K562 (cell line): ENCODE measurements at regions not wholly inside any gene's neighbourhood (a gene's known extent, or its start where the extent isn't known, plus 50 kb on each side); places are given as distances from the start of the nearest gene placed in this dataset.

ENCODE experiments used
- ATAC-seq: fragments of 200-7000 bp; cut with Tn5 transposase; 3 replicates; pipeline ENCODE4 v1.9.1; 2020; ENCODE audit warnings: moderate library complexity
- BruUV-seq: library from RNA; stranded (reverse); fragments of 400-500 nt; replicated peaks from 2 replicates; lab custom pipeline; 2021; lab: Mats Ljungman, UMichigan
- CTCF ChIA-PET: fragments of 300-600 bp; formaldehyde crosslinking; extraction: SDS; loops from one replicate; lab custom pipeline; 2021; ENCODE audit warnings: low intra/inter-chr PET ratio; lab: Yijun Ruan, JAX
- POLR2A ChIA-PET: fragments of 300-600, 350-650 bp; sonication (Branson Sonifier 250); formaldehyde crosslinking; extraction: SDS; loops from one replicate; lab custom pipeline; 2021; ENCODE audit warnings: antibody characterized with exemption, inconsistent platforms; lab: Yijun Ruan, JAX
- DNase-seq, 4 experiments: peaks; one replicate each; pipeline versions ENCODE4 v3.0.0 to v3.0.0-alpha.2; 2011 to 2018; ENCODE audit warnings: low spot score in 3 of 4, mixed read lengths in 3 of 4; ENCODE audit errors: extremely low read depth in 1 of 4
- FAIRE-seq: peaks from 2 replicates; lab custom pipeline; 2011; peaks lifted over from hg19 to GRCh38; lab: Jason Lieb, UNC
- H2AFZ ChIP-seq: 2 replicates; pipeline ENCODE4 v1.6.0; 2011; ENCODE audit warnings: low read depth, low read length, control low read depth, inconsistent platforms
- H3K27ac ChIP-seq: fragments of 200-600 bp; 3 replicates; pipeline ENCODE4 v1.8.0; 2011; ENCODE audit warnings: low read depth, mild to moderate bottlenecking, control low read depth, inconsistent platforms, low read length, moderate library complexity, mixed read lengths; ENCODE audit errors: extremely low read depth
- H3K27me3 ChIP-seq, 2 experiments: fragments of 300-600 bp in 1 of 2; 2 replicates in 1 of 2; 3 replicates in 1 of 2; pipeline versions ENCODE4 v1.6.0 to v1.8.0; 2011; ENCODE audit warnings: inconsistent platforms in 2 of 2, low read length in 2 of 2, mild to moderate bottlenecking in 1 of 2, mixed read lengths in 1 of 2, moderate library complexity in 1 of 2; ENCODE audit not compliant: control insufficient read depth in 2 of 2, insufficient read depth in 2 of 2
- H3K36me3 ChIP-seq: fragments of 300-600 bp; 3 replicates; pipeline ENCODE4 v1.8.0; 2011; ENCODE audit warnings: mild to moderate bottlenecking, low read length, inconsistent platforms; ENCODE audit not compliant: control insufficient read depth, insufficient read depth
- H3K4me1 ChIP-seq, 2 experiments: fragments of 200-600 bp in 1 of 2; replicated peaks in 1 of 2; 2 replicates in 1 of 2; 3 replicates in 1 of 2; pipeline versions ENCODE4 v1.5.1 to v1.8.0; 2011; ENCODE audit warnings: inconsistent platforms in 2 of 2, low read length in 2 of 2, mild to moderate bottlenecking in 1 of 2, mixed read lengths in 1 of 2, moderate library complexity in 1 of 2; ENCODE audit not compliant: control insufficient read depth in 2 of 2, insufficient read depth in 2 of 2
- H3K4me2 ChIP-seq: 2 replicates; pipeline ENCODE4 v1.6.1; 2011; ENCODE audit warnings: low read length, control low read depth, inconsistent platforms, mixed read lengths; ENCODE audit not compliant: insufficient read depth
- H3K4me3 ChIP-seq: fragments of 200-600 bp; sonication (generic), shearing (Covaris generic); 2 replicates; pipeline ENCODE4 v1.5.1; 2016; ENCODE audit warnings: control low read depth, inconsistent platforms
- H3K79me2 ChIP-seq: fragments of 200-600 bp; 3 replicates; pipeline ENCODE4 v1.8.0; 2011; ENCODE audit warnings: low read length, inconsistent platforms; ENCODE audit not compliant: control insufficient read depth, insufficient read depth
- H3K9ac ChIP-seq, 2 experiments: 2 replicates each; pipeline versions ENCODE4 v1.6.0 to v1.6.1; 2011; ENCODE audit warnings: low read depth in 2 of 2, low read length in 2 of 2, control low read depth in 1 of 2, inconsistent platforms in 1 of 2, mild to moderate bottlenecking in 1 of 2, mixed read lengths in 1 of 2; ENCODE audit not compliant: insufficient read depth in 1 of 2
- H3K9me1 ChIP-seq: one replicate; pipeline ENCODE4 v1.6.0; 2011; ENCODE audit warnings: inconsistent platforms, mild to moderate bottlenecking, low read length, moderate library complexity; ENCODE audit not compliant: control insufficient read depth, insufficient read depth
- H3K9me3 ChIP-seq: replicated peaks from 2 replicates; pipeline ENCODE4 v1.5.1; 2011; ENCODE audit warnings: low read depth, low read length, inconsistent platforms; ENCODE audit not compliant: control insufficient read depth, insufficient read depth
- H4K20me1 ChIP-seq: replicated peaks from 2 replicates; pipeline ENCODE4 v1.6.1; 2011; ENCODE audit warnings: low read length, inconsistent platforms, mixed read lengths; ENCODE audit not compliant: control insufficient read depth, insufficient read depth
- ATF3 ChIP-seq, 2 experiments: fragments of 450-650 bp in 1 of 2; sonication (generic) in 1 of 2; formaldehyde crosslinking in 1 of 2; IDR thresholded peaks in 1 of 2; conservative IDR thresholded peaks in 1 of 2; 2 replicates each; pipeline versions ENCODE4 v1.6.1 to v1.8.1; 2016 to 2023; ENCODE audit warnings: mild to moderate bottlenecking in 2 of 2, moderate library complexity in 2 of 2, inconsistent platforms in 1 of 2, missing genetic modification reagents in 1 of 2
- FOSL1 ChIP-seq: fragments of 200-800 bp; sonication (Bioruptor generic); conservative IDR thresholded peaks from 2 replicates; pipeline ENCODE4 v1.6.1; 2016; ENCODE audit warnings: missing genetic modification characterization, missing compliant biosample characterization
- GATAD2A ChIP-seq: fragments of 450-650 bp; IDR thresholded peaks from 2 replicates; pipeline ENCODE4 v1.6.1; 2017
- JUND ChIP-seq, 2 experiments: IDR thresholded peaks; 2 replicates in 1 of 2; 3 replicates in 1 of 2; pipeline ENCODE4 v1.6.1; 2011; ENCODE audit warnings: borderline replicate concordance in 2 of 2, low read depth in 2 of 2, low read length in 2 of 2, improper control_type of control experiment in 1 of 2, missing biosample characterization in 1 of 2, missing genetic modification characterization in 1 of 2, missing genetic modification reagents in 1 of 2
- WGBS: fragments of 100-300 bp; shearing (Covaris generic); methylation state at CpG from one replicate; pipeline ENCODE4 v1.1.6; 2016; ENCODE audit warnings: low coverage, mixed read lengths; ENCODE audit not compliant: insufficient coverage; ENCODE audit errors: missing lambda C conversion rate; 5-methylcytosine and 5-hydroxymethylcytosine counted together
- in situ Hi-C: fragments of 300-500 bp; cut with MboI; formaldehyde crosslinking; loops from 4 replicates; pipeline ENCODE4 v1.15.0; 2018; ENCODE audit warnings: inconsistent platforms, mixed read lengths
- intact Hi-C: fragments of 100-400 bp; cut with micrococcal nuclease; formaldehyde crosslinking; loops from 2 replicates; pipeline ENCODE4 v1.14.2; 2022

- WGBS: 0% methylated on average over 2 of the region's 2 CpGs
- intact Hi-C loops (no loop called here), in situ Hi-C loops (no loop called here)
- H3K9me3 ChIP-seq: no peaks in the 10 kb centered on the region; the same call in 1 of the 2 replicates
- no peaks in the 10 kb centered on the region for H3K36me3 ChIP-seq
- BruUV-seq: no TSS peak
- no peak overlapping the region for H3K4me2 ChIP-seq
- no peaks in the 10 kb centered on the region for H3K79me2 ChIP-seq
- H3K27ac ChIP-seq: no peak overlapping the region
- no peaks in the 10 kb centered on the region for H3K9me1 ChIP-seq
- peak; percentile 55 for FAIRE-seq
- H3K27me3 ChIP-seq: no peaks in the 10 kb centered on the region
- ChIA-PET POLR2A (no interaction called here), CTCF (no interaction called here)
- peak in 1 of 4 experiments; percentile 9 for DNase-seq
- ATAC-seq: no peak
- no peak overlapping the region for H3K4me3 ChIP-seq
- H3K9ac ChIP-seq: no peak overlapping the region
- no peaks in the 10 kb centered on the region for H4K20me1 ChIP-seq
- TF ChIP-seq ATF3 (IDR thresholded peaks at IDR 0.05) (peak; percentile 44), ATF3 (CRISPR knock-in tag; conservative IDR thresholded peaks at IDR 0.05) (no peak), JUND (IDR thresholded peaks at IDR 0.05; ENCODE audit: borderline replicate concordance, low read depth, low read length) (peak; percentile 26; the same call in 1 of the 2 replicates), JUND (tag; IDR thresholded peaks at IDR 0.05; ENCODE audit: borderline replicate concordance, low read depth, low read length) (peak; percentile 81; the same call in 2 of the 3 replicates), GATAD2A (no peak), FOSL1 (tag) (peak; percentile 96)
- no peaks in the 10 kb centered on the region for H3K4me1 ChIP-seq
- no peak overlapping the region for H2AFZ ChIP-seq
These were observed 719.4 kb downstream of the EPM2A start for GRCh38 chr6:145015739-145016558.
